ENCODE measurements at regions not wholly inside any gene's neighbourhood (a gene's known extent, or its start where the extent isn't known, plus 50 kb on each side); places are given as distances from the start of the nearest gene placed in this dataset.

- no peak for TF ChIP-seq CTCF (conservative IDR thresholded peaks at IDR 0.05; ENCODE audit: low read depth, low read length)
- H3K4me3 ChIP-seq (ENCODE audit: low read depth, low read length), result no peak overlapping the region
- no peak for DNase-seq (ENCODE audit: low read depth)
Observed at GRCh38 chrX:125395626-125396025, 76.0 kb downstream of the TEX13C start.

DNA sequence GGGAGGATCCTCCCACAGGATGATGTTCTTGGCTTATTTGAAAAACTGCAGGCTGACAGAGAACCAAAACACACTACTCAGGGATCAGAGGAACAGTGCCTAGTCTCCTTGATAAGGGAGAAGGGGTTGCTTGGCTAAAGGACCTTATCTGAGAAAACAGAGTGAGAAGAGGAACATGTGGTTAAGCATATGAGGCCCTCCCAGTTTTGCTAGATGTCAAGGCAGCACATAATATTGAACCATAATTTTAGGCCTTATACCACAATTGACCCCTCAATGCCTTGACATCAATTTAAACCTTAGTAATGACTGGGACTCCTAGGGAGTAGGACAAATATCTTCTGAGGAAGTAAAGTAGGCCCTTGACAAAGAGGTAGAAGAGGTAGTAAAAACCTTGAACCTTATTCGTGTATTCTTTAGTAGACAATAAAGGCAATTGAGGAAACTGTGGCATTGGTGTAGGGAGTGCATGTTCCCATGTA lies 79.3 kb downstream of the TEX13C start:
- DNase-seq (ENCODE audit: low read depth), result no peak
- H3K4me3 ChIP-seq (ENCODE audit: low read depth, low read length), result no peak overlapping the region
- TF ChIP-seq CTCF (conservative IDR thresholded peaks at IDR 0.05; ENCODE audit: low read depth, low read length), result no peak

DNA sequence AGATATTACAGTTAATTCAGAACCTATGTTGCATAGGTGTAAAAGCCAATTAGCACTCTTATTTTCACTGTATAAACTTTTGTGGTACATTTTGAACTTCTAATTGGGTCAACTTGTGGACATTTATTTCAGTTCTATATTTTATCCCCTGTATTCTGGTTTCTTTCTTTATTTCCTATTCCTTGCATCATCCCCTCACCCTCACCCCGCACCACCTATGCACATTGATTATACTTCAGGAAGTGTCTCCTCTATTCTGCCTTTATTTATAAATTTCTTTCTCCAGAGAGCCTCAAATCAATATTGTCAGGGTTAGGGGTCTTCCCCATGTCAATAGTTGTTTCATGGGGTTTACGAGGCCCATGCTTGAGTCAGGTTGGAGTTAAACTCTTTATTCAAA lies 83.1 kb downstream of the TEX13C start:
- no peak overlapping the region for H3K4me3 ChIP-seq (ENCODE audit: low read depth, low read length)
- TF ChIP-seq CTCF (conservative IDR thresholded peaks at IDR 0.05; ENCODE audit: low read depth, low read length), result no peak
- no peak for DNase-seq (ENCODE audit: low read depth)

GRCh38 chrX:125404667-125405160 lies 85.0 kb downstream of the TEX13C start:
- TF ChIP-seq CTCF (conservative IDR thresholded peaks at IDR 0.05; ENCODE audit: low read depth, low read length), result no peak
- no peak overlapping the region for H3K4me3 ChIP-seq (ENCODE audit: low read depth, low read length)
- no peak for DNase-seq (ENCODE audit: low read depth)

- no peak for TF ChIP-seq CTCF (conservative IDR thresholded peaks at IDR 0.05; ENCODE audit: low read depth, low read length)
- DNase-seq (ENCODE audit: low read depth), result no peak
- H3K4me3 ChIP-seq (ENCODE audit: low read depth, low read length), result no peak overlapping the region
Observed at GRCh38 chrX:125405339-125405738, 85.7 kb downstream of the TEX13C start.

DNA sequence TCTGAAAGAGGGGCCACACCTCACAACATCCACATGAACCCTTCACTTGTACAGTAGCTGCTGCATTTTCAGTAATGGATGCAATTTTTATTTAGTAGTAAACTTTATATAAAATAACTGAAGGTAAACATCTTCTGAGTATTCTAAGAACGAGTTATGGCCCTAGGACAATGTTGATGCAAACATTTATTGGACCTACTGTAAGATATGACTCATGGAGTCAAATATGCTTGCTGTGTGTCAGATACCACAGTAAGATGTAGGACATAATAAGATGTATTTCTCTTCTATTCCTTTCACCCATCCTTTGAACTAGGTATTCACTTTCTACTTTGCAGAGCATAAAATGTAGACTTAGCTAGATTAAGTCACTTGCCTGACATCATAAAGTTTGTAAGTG lies 87.6 kb downstream of the TEX13C start:
- no peak overlapping the region for H3K4me3 ChIP-seq (ENCODE audit: low read depth, low read length)
- TF ChIP-seq CTCF (conservative IDR thresholded peaks at IDR 0.05; ENCODE audit: low read depth, low read length), result no peak
- DNase-seq (ENCODE audit: low read depth), result no peak

DNA sequence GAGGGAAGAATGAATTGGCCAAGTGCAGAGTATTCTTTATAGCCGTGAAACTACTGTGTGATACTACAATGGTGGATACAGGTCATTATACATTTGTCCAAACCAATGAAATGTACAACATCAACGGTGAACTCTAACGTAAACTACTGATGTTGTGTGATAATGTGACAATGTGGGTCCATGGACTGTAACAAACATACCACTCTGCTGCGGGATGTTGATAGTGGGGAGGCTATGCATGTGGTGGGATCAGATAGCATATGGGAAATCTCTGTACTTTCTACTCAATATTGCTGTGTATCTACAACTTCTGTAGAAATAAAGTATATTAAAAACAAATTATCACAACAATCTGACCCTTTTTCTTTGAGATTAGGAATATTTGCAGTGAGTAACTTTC lies 101.1 kb downstream of the TEX13C start:
- no peak for DNase-seq (ENCODE audit: low read depth)
- TF ChIP-seq CTCF (conservative IDR thresholded peaks at IDR 0.05; ENCODE audit: low read depth, low read length), result no peak
- no peak overlapping the region for H3K4me3 ChIP-seq (ENCODE audit: low read depth, low read length)
